Heart left ventricle (tissue), 16 donors: ENCODE measurements at regions not wholly inside any gene's neighbourhood (a gene's known extent, or its start where the extent isn't known, plus 50 kb on each side); places are given as distances from the start of the nearest gene placed in this dataset.

Source experiments
- ATAC-seq, 4 donors: fragments of 200-7000 bp; cut with Tn5 transposase; one replicate each; pipeline ENCODE4 v1.9.1; 2020 to 2022; ENCODE audit warnings: moderate library complexity in 4 of 4, mild to moderate bottlenecking in 3 of 4, moderate number of reproducible peaks in 1 of 4
- DNase-seq, 5 donors: peaks; one replicate each; pipeline ENCODE4 v3.0.0-alpha.2; 2020
- H3K27ac ChIP-seq, 12 donors: fragments of 200-600 bp; sonication (generic) in 4 of 12; one replicate each; pipeline versions ENCODE4 v1.5.0 to v1.8.0; 2016 to 2022; ENCODE audit warnings: mild to moderate bottlenecking in 2 of 12
- H3K27me3 ChIP-seq, 9 donors: fragments of 200-600 bp; sonication (generic) in 2 of 9; one replicate each; pipeline versions ENCODE4 v1.5.1 to v1.8.0; 2016 to 2022; ENCODE audit warnings: mild to moderate bottlenecking in 3 of 9
- H3K36me3 ChIP-seq, 9 donors: fragments of 200-600 bp; sonication (generic) in 2 of 9; one replicate each; pipeline versions ENCODE4 v1.5.0 to v1.8.0; 2018 to 2022; ENCODE audit warnings: mild to moderate bottlenecking in 2 of 9
- H3K4me1 ChIP-seq, 12 donors: fragments of 200-600 bp; sonication (generic) in 4 of 12; one replicate each; pipeline versions ENCODE4 v1.5.0 to v1.8.0; 2016 to 2022; ENCODE audit warnings: mild to moderate bottlenecking in 3 of 12
- H3K4me3 ChIP-seq, 12 donors: fragments of 200-600 bp; sonication (generic) in 4 of 12; one replicate each; pipeline versions ENCODE4 v1.5.0 to v1.8.0; 2017 to 2022; ENCODE audit warnings: mild to moderate bottlenecking in 9 of 12, moderate library complexity in 4 of 12
- H3K9me3 ChIP-seq, 12 donors: fragments of 200-600 bp; sonication (generic) in 4 of 12; one replicate each; pipeline versions ENCODE4 v1.5.0 to v1.8.0; 2016 to 2022; ENCODE audit warnings: mild to moderate bottlenecking in 1 of 12
- POLR2A ChIP-seq, 2 donors: fragments of 450-650 bp; IDR thresholded peaks; one replicate each; pipeline ENCODE4 v1.6.1; 2017; ENCODE audit warnings: antibody characterized with exemption in 2 of 2, mild to moderate bottlenecking in 2 of 2, moderate library complexity in 2 of 2
- WGBS, 4 donors: extraction: QIAGEN DNeasy Blood & Tissue Kit in 2 of 4; methylation state at CpG; one replicate each; pipeline versions ENCODE4 v1.1.5 to v1.1.7; 2013 to 2018; 5-methylcytosine and 5-hydroxymethylcytosine counted together
- intact Hi-C, 10 donors: fragments of 100-400 bp; cut with DNase I; formaldehyde crosslinking; loops; one replicate each; pipeline versions ENCODE4 v1.11.1 to v1.14.2; 2022
- TF ChIP-seq, protein P1 (sequence below), 12 donors: fragments of 200-600 bp; sonication (generic) in 4 of 12; IDR thresholded peaks; one replicate each; pipeline versions ENCODE4 v1.5.0 to v1.8.0; 2018 to 2022; ENCODE audit warnings: antibody characterized with exemption in 12 of 12, mild to moderate bottlenecking in 5 of 12
- donor health status: ischemic (EF 13 %, LVEDD 7.1; RV severe dilation, severe dysfunction).
- donor health status: healthy with polysubstance abuse.
- donor health status: DM: no; HTN: yes; CAD: no.
- donor health status: DM: no; HTN: no; CAD: no.
- donor health status: ischemic (EF 25% LVEDD 6.9; RV normal size, moderate dysfunction).
- donor health status: ischemic (EF 25% LVEDD 5.7; RV mildly dilated, moderate dysfunction).
- donor health status: healthy.
- donor health status: DM: yes; HTN: yes; CAD: no.
- donor health status: ischemic (EF 35%, LVEDD 5.7; RV mildly dilated, moderate dysfunction).
- donor health status: nonischemic (EF 11% LVEDD 7.7; RV severe dilation, severe dysfunction).
- donor health status: DM: yes; HTN: yes; CAD: no.
- donor health status: PGD.
- donor health status: ischemic (EF 29% LVEDD 5.4; RV normal size, mild dysfunction).
- donor health status: nonischemic (EF 23%, LVEDD 6.1; RV moderate dilation, normal function).

GRCh38 chr2:76437564-76437963 is 726.8 kb upstream of the GCFC2 start:
- 88 to 91% (median 90%) methylated on average over 3 of the region's 3 CpGs for WGBS, 4 donors
- no peak overlapping the region for H3K4me3 ChIP-seq
- ATAC-seq (no peak), DNase-seq (no peak)
- TF ChIP-seq, protein P1, sequence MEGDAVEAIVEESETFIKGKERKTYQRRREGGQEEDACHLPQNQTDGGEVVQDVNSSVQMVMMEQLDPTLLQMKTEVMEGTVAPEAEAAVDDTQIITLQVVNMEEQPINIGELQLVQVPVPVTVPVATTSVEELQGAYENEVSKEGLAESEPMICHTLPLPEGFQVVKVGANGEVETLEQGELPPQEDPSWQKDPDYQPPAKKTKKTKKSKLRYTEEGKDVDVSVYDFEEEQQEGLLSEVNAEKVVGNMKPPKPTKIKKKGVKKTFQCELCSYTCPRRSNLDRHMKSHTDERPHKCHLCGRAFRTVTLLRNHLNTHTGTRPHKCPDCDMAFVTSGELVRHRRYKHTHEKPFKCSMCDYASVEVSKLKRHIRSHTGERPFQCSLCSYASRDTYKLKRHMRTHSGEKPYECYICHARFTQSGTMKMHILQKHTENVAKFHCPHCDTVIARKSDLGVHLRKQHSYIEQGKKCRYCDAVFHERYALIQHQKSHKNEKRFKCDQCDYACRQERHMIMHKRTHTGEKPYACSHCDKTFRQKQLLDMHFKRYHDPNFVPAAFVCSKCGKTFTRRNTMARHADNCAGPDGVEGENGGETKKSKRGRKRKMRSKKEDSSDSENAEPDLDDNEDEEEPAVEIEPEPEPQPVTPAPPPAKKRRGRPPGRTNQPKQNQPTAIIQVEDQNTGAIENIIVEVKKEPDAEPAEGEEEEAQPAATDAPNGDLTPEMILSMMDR (IDR thresholded peaks at IDR 0.05), result no peak
- no peak for TF ChIP-seq POLR2A (IDR thresholded peaks at IDR 0.05)
- no peaks in the 10 kb centered on the region for H3K9me3 ChIP-seq
- H3K36me3 ChIP-seq, result no peaks in the 10 kb centered on the region
- no peak overlapping the region for H3K27ac ChIP-seq
- intact Hi-C loops, result no loop called here
- H3K4me1 ChIP-seq, result no peaks in the 10 kb centered on the region
- no peaks in the 10 kb centered on the region for H3K27me3 ChIP-seq

- no peaks in the 10 kb centered on the region for H3K9me3 ChIP-seq
- no peak overlapping the region for H3K27ac ChIP-seq
- no peaks in the 10 kb centered on the region for H3K36me3 ChIP-seq
- WGBS, 4 donors, result 58 to 74% (median 69%) methylated on average over 2 of the region's 2 CpGs
- H3K4me3 ChIP-seq, result no peak overlapping the region
- ATAC-seq (no peak), DNase-seq (no peak)
- no peaks in the 10 kb centered on the region for H3K4me1 ChIP-seq
- intact Hi-C loops, result no loop called here
- H3K27me3 ChIP-seq, result no peaks in the 10 kb centered on the region
- TF ChIP-seq, protein P1 (IDR thresholded peaks at IDR 0.05), result no peak
- no peak for TF ChIP-seq POLR2A (IDR thresholded peaks at IDR 0.05)
These were observed 718.7 kb upstream of the GCFC2 start for GRCh38 chr2:76429374-76429773.

DNA sequence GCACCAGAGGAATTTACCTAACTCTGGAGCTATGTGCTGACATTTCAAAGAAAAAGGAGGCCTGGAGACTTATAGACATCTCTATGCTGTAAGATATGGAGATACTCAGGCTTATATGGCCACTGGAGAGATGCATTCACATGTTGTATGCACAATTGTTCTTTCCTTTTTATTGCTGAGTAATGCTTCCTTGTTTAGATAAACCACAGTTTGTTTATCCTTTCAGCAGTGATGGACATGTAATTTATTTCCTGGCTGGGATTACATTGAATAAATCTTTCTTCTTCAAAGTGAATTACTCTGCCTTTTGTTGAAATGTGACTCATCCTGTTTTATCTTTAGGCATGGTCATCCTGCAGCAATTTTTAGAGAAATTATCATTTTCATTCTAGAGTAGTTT is 716.7 kb upstream of the GCFC2 start:
- H3K4me3 ChIP-seq, result no peak overlapping the region
- DNase-seq (no peak), ATAC-seq (no peak)

DNA sequence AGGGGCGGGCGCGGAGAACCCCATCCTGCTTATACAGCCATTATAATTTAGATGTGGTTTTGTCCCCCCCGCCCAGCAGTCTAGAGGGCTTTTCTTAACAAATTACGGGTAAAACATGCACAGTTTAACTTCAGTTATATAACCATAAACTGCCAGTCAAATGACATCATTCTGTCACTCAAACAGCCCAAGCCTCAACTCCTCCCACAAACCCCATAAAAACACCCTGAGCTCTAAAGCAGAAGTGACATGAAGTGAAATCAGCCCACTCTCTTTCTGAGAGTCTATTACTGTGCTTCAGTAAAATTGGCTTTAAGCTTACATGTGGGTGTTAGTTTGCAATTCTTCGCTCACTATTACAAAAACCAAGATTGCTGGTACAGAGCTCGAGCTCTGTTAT is 705.1 kb upstream of the GCFC2 start:
- Histone ChIP-seq H3K36me3 (no peaks in the 10 kb centered on the region), H3K27ac (no peak overlapping the region), H3K4me1 (no peaks in the 10 kb centered on the region), H3K9me3 (no peaks in the 10 kb centered on the region), H3K27me3 (no peaks in the 10 kb centered on the region), H3K4me3 (no peak overlapping the region)
- ATAC-seq, result no peak
- 84 to 87% (median 87%) methylated on average over 7 of the region's 7 CpGs for WGBS, 4 donors
- no peak for DNase-seq
- TF ChIP-seq POLR2A (IDR thresholded peaks at IDR 0.05), result no peak
- TF ChIP-seq, protein P1 (IDR thresholded peaks at IDR 0.05), result no peak
- intact Hi-C loops, result no loop called here

More for the DNA sequence above, 716.7 kb upstream of the GCFC2 start:
- H3K36me3 ChIP-seq, result no peaks in the 10 kb centered on the region
- no peak overlapping the region for H3K27ac ChIP-seq
- H3K27me3 ChIP-seq, result no peaks in the 10 kb centered on the region
- intact Hi-C loops, result no loop called here
- no peaks in the 10 kb centered on the region for H3K9me3 ChIP-seq
- H3K4me1 ChIP-seq, result no peaks in the 10 kb centered on the region
- no peak for TF ChIP-seq POLR2A (IDR thresholded peaks at IDR 0.05)
- TF ChIP-seq, protein P1 (IDR thresholded peaks at IDR 0.05), result no peak
